Neural cell (in vitro differentiated cells): ENCODE measurements at regions not wholly inside any gene's neighbourhood (a gene's known extent, or its start where the extent isn't known, plus 50 kb on each side); places are given as distances from the start of the nearest gene placed in this dataset.

ENCODE experiments used
- CTCF ChIP-seq: fragments of 450-650 bp; IDR thresholded peaks from 2 replicates; pipeline ENCODE4 v1.5.1; 2014; ENCODE audit warnings: antibody characterized with exemption, mild to moderate bottlenecking, moderate library complexity; ENCODE audit not compliant: poor library complexity, severe bottlenecking
- EP300 ChIP-seq: fragments of 450-650 bp; conservative IDR thresholded peaks from 2 replicates; pipeline ENCODE4 v1.6.1; 2014; ENCODE audit warnings: antibody characterized with exemption, mild to moderate bottlenecking, moderate library complexity; ENCODE audit not compliant: poor library complexity, severe bottlenecking
- EZH2 ChIP-seq: fragments of 200-600, 300-800 bp; shearing (Covaris generic), sonication (generic); IDR thresholded peaks from 2 replicates; pipeline ENCODE4 v1.6.1; 2014; ENCODE audit warnings: antibody characterized with exemption, low read length, borderline replicate concordance, mild to moderate bottlenecking; ENCODE audit not compliant: insufficient read depth, poor library complexity, severe bottlenecking
- MXI1 ChIP-seq: fragments of 450-650 bp; conservative IDR thresholded peaks from 2 replicates; pipeline ENCODE4 v1.6.1; 2014; ENCODE audit warnings: antibody characterized with exemption, mild to moderate bottlenecking; ENCODE audit not compliant: poor library complexity, severe bottlenecking
- POLR2AphosphoS5 ChIP-seq: IDR thresholded peaks from 2 replicates; pipeline ENCODE4 v1.6.1; 2012
- RAD21 ChIP-seq: fragments of 450-650 bp; conservative IDR thresholded peaks from 2 replicates; pipeline ENCODE4 v1.6.1; 2014; ENCODE audit warnings: antibody characterized with exemption, mild to moderate bottlenecking, moderate library complexity
- REST ChIP-seq: IDR thresholded peaks from 2 replicates; pipeline ENCODE4 v1.6.1; 2012; ENCODE audit warnings: borderline replicate concordance
- SMC3 ChIP-seq: fragments of 450-650 bp; conservative IDR thresholded peaks from 2 replicates; pipeline ENCODE4 v1.6.1; 2014; ENCODE audit warnings: antibody characterized with exemption, mild to moderate bottlenecking, moderate library complexity; ENCODE audit not compliant: poor library complexity
- TAF1 ChIP-seq: IDR thresholded peaks from 2 replicates; pipeline ENCODE4 v1.6.1; 2012; ENCODE audit warnings: low read depth

GRCh38 chr12:88342251-88342806, 200.2 kb downstream of the TMTC3 start:
- TF ChIP-seq CTCF, result no peak
- TF ChIP-seq RAD21, result no peak
- no peak for TF ChIP-seq EZH2
- TF ChIP-seq POLR2AphosphoS5, result no peak
- no peak for TF ChIP-seq EP300
- TF ChIP-seq MXI1, result no peak
- no peak for TF ChIP-seq SMC3
- TF ChIP-seq TAF1, result no peak
- TF ChIP-seq REST, result no peak
